ENCODE measurements at regions not wholly inside any gene's neighbourhood (a gene's known extent, or its start where the extent isn't known, plus 50 kb on each side); places are given as distances from the start of the nearest gene placed in this dataset.

GRCh38 chr15:66905954-66906353 is 159.4 kb upstream of the SMAD3 start:
- Histone ChIP-seq H3K9me3 (ENCODE audit: insufficient read depth in 2 of 2, low read depth in 1 of 2, low read length in 1 of 2) (no peaks in the 10 kb centered on the region), H3K23me2 (ENCODE audit: low read depth, low read length) (no peaks in the 10 kb centered on the region), H3K9ac (replicated peaks in 1 of 4; ENCODE audit: extremely low read depth in 1 of 4, low read depth in 3 of 4, low read length in 3 of 4) (no peak overlapping the region), H4K8ac (ENCODE audit: extremely low read depth, insufficient read depth, low read length) (no peak overlapping the region), H3K4me1 (replicated peaks in 1 of 4; ENCODE audit: control insufficient read depth in 3 of 4, insufficient read depth in 4 of 4, low read length in 3 of 4) (peaks cover 0 to 3% (median 0%) of the 10 kb centered on the region in 4 experiments; a peak in 1 of 7 replicates), H3K18ac (ENCODE audit: extremely low read depth, low read length) (no peak overlapping the region), H2BK120ac (replicated peaks; ENCODE audit: low read depth, low read length) (no peak overlapping the region), H3K79me1 (ENCODE audit: low read depth, low read length) (no peaks in the 10 kb centered on the region), H3K36me3 (ENCODE audit: control insufficient read depth in 2 of 4, insufficient read depth in 4 of 4, low read length in 3 of 4) (no peaks in the 10 kb centered on the region), H2BK5ac (ENCODE audit: low read depth, low read length) (no peak overlapping the region), H3K4ac (replicated peaks; ENCODE audit: insufficient read length, low read depth, low read length) (no peak overlapping the region), H3K27me3 (replicated peaks in 1 of 4; ENCODE audit: control insufficient read depth in 3 of 4, extremely low read depth in 1 of 4, insufficient read depth in 3 of 4, low read length in 3 of 4) (no peaks in the 10 kb centered on the region), H3K23ac (ENCODE audit: insufficient read length) (no peak overlapping the region), H4K91ac (replicated peaks; ENCODE audit: insufficient read length, low read length) (no peak overlapping the region), H4K5ac (ENCODE audit: insufficient read length, low read depth, low read length) (no peak overlapping the region), H2AK5ac (ENCODE audit: low read depth, low read length) (no peak overlapping the region), H3K4me3 (ENCODE audit: extremely low read depth in 1 of 4, insufficient read depth in 2 of 4, low read depth in 3 of 4, low read length in 4 of 4) (no peak overlapping the region), H4K20me1 (replicated peaks in 1 of 2; ENCODE audit: control insufficient read depth in 1 of 2, insufficient read depth in 2 of 2, low read length in 2 of 2) (no peaks in the 10 kb centered on the region), H2BK12ac (ENCODE audit: low read depth, low read length) (no peak overlapping the region), H3K56ac (replicated peaks; ENCODE audit: insufficient read length, low read depth, low read length) (no peak overlapping the region), H3K27ac (ENCODE audit: low read depth, low read length) (no peak overlapping the region), H2BK15ac (ENCODE audit: low read length) (no peak overlapping the region), H2AFZ (ENCODE audit: low read length) (no peak overlapping the region), H3K4me2 (ENCODE audit: insufficient read depth in 1 of 2, low read depth in 2 of 2, low read length in 2 of 2) (no peak overlapping the region), H3K14ac (ENCODE audit: insufficient read length) (no peak overlapping the region), H2BK20ac (ENCODE audit: low read length) (no peak overlapping the region), H3K79me2 (ENCODE audit: control insufficient read depth in 1 of 2, insufficient read depth in 2 of 2, low read length in 2 of 2) (no peaks in the 10 kb centered on the region)
- no peak for FAIRE-seq
- CTCF ChIA-PET (ENCODE audit: partially characterized antibody) = interaction anchor here (0.6 to 18.4 kb wide), 18 partner anchors 8 to 1074 kb away, joined by 3 to 255 read pairs (median 4); no protein-coding TSS in a partner anchor
- 79% methylated on average over 2 of the region's 2 CpGs; no CpG with 5 or more reads in 1 of the 2 experiments for WGBS, 2 experiments (ENCODE audit: extremely low coverage in 1 of 2, insufficient coverage in 1 of 2, insufficient read length in 1 of 2, insufficient replicate concordance in 2 of 2, low coverage in 1 of 2, low lambda C conversion rate in 2 of 2, missing lambda C conversion rate in 1 of 2)
- POLR2A ChIA-PET (ENCODE audit: partially characterized antibody) = no interaction called here
- TF ChIP-seq RAD21 (IDR thresholded peaks at IDR 0.05 in 1 of 2, conservative IDR thresholded peaks at IDR 0.05 in 1 of 2; ENCODE audit: low read depth in 2 of 2, low read length in 2 of 2) (peak; percentile 54 to 68), CTCF (IDR thresholded peaks at IDR 0.05; ENCODE audit: control extremely low read depth in 1 of 3, insufficient read depth in 1 of 3, low read depth in 1 of 3, low read length in 3 of 3) (peak; percentile 56 to 73 (median 62)), GABPA (IDR thresholded peaks at IDR 0.05; ENCODE audit: borderline replicate concordance, insufficient read depth, low read length) (no peak), SRF (IDR thresholded peaks at IDR 0.05; ENCODE audit: low read depth, low read length) (no peak), TEAD4 (IDR thresholded peaks at IDR 0.05; ENCODE audit: low read depth, low read length) (no peak), NRF1 (IDR thresholded peaks at IDR 0.05; ENCODE audit: low read depth, low read length) (no peak), YY1 (IDR thresholded peaks at IDR 0.05; ENCODE audit: low read depth, low read length) (0 out of 2 replicates have a peak, but pooled peaks have one; percentile 17), SP4 (IDR thresholded peaks at IDR 0.05; ENCODE audit: low read length) (no peak)
- no peak for DNase-seq (ENCODE audit: low read depth in 1 of 2, low spot score in 2 of 2)
